H1 (cell line): ENCODE measurements at regions not wholly inside any gene's neighbourhood (a gene's known extent, or its start where the extent isn't known, plus 50 kb on each side); places are given as distances from the start of the nearest gene placed in this dataset.

ENCODE experiments used
- CTCF ChIA-PET: fragments of 300-600 bp; sonication (Branson Sonifier 250); formaldehyde crosslinking; loops from one replicate; lab custom pipeline; 2021; ENCODE audit not compliant: partially characterized antibody; lab: Charles Lee
- POLR2A ChIA-PET: fragments of 300-600 bp; sonication (Branson Sonifier 250); formaldehyde crosslinking; loops from one replicate; lab custom pipeline; 2021; ENCODE audit warnings: inconsistent platforms; ENCODE audit not compliant: partially characterized antibody; lab: Charles Lee
- DNase-seq, 2 experiments: peaks; one replicate each; pipeline versions ENCODE4 v3.0.0 to v3.0.0-alpha.2; 2010 to 2022; ENCODE audit warnings: low spot score in 2 of 2, low read depth in 1 of 2, mixed read lengths in 1 of 2
- FAIRE-seq: peaks from 2 replicates; lab custom pipeline; 2011; peaks lifted over from hg19 to GRCh38; lab: Jason Lieb, UNC
- H2AFZ ChIP-seq: 2 replicates; pipeline ENCODE4 v1.8.1; 2012; ENCODE audit warnings: low read length, inconsistent platforms
- H2AK5ac ChIP-seq: 2 replicates; pipeline ENCODE4 v1.6.1; 2013; ENCODE audit warnings: low read depth, low read length
- H2BK120ac ChIP-seq: replicated peaks from 2 replicates; pipeline ENCODE3; 2013; ENCODE audit warnings: low read depth, low read length, inconsistent platforms
- H2BK12ac ChIP-seq: 2 replicates; pipeline ENCODE4 v1.6.1; 2013; ENCODE audit warnings: low read depth, low read length
- H2BK15ac ChIP-seq: 2 replicates; pipeline ENCODE4 v1.6.1; 2013; ENCODE audit warnings: low read length
- H2BK20ac ChIP-seq: 2 replicates; pipeline ENCODE4 v1.6.1; 2013; ENCODE audit warnings: low read length
- H2BK5ac ChIP-seq: 2 replicates; pipeline ENCODE4 v1.6.1; 2013; ENCODE audit warnings: low read depth, low read length
- H3K14ac ChIP-seq: 2 replicates; pipeline ENCODE4 v1.6.1; 2013; ENCODE audit warnings: inconsistent platforms; ENCODE audit not compliant: insufficient read length
- H3K18ac ChIP-seq: 2 replicates; pipeline ENCODE4 v1.6.1; 2013; ENCODE audit warnings: low read length; ENCODE audit errors: extremely low read depth
- H3K23ac ChIP-seq: 2 replicates; pipeline ENCODE4 v1.6.1; 2013; ENCODE audit warnings: inconsistent platforms; ENCODE audit not compliant: insufficient read length
- H3K23me2 ChIP-seq: 2 replicates; pipeline ENCODE4 v1.6.1; 2013; ENCODE audit warnings: low read depth, low read length
- H3K27ac ChIP-seq: 2 replicates; pipeline ENCODE4 v1.6.1; 2011; ENCODE audit warnings: low read depth, low read length, inconsistent platforms
- H3K27me3 ChIP-seq, 4 experiments: replicated peaks in 1 of 4; 1 replicate in 1 of 4; 2 replicates in 3 of 4; pipeline versions ENCODE4 v1.6.1 to v1.8.1; 2011 to 2013; ENCODE audit warnings: low read length in 3 of 4, mild to moderate bottlenecking in 3 of 4, inconsistent platforms in 2 of 4, mixed read lengths in 2 of 4, moderate library complexity in 1 of 4; ENCODE audit not compliant: control insufficient read depth in 3 of 4, insufficient read depth in 3 of 4; ENCODE audit errors: extremely low read depth in 1 of 4
- H3K36me3 ChIP-seq, 4 experiments: 2 replicates each; pipeline versions ENCODE4 v1.6.1 to v1.8.1; 2011 to 2013; ENCODE audit warnings: mild to moderate bottlenecking in 4 of 4, low read length in 3 of 4, moderate library complexity in 2 of 4, control low read depth in 1 of 4, inconsistent platforms in 1 of 4; ENCODE audit not compliant: insufficient read depth in 4 of 4, control insufficient read depth in 2 of 4
- H3K4ac ChIP-seq: replicated peaks from 2 replicates; pipeline ENCODE3; 2013; ENCODE audit warnings: low read length, low read depth, mixed read lengths, inconsistent platforms; ENCODE audit not compliant: insufficient read length
- H3K4me1 ChIP-seq, 4 experiments: replicated peaks in 1 of 4; 1 replicate in 1 of 4; 2 replicates in 3 of 4; pipeline versions ENCODE4 v1.6.1 to v1.8.1; 2011 to 2013; ENCODE audit warnings: low read length in 3 of 4, inconsistent platforms in 2 of 4, mixed read lengths in 1 of 4; ENCODE audit not compliant: insufficient read depth in 4 of 4, control insufficient read depth in 3 of 4
- H3K4me2 ChIP-seq, 2 experiments: 2 replicates each; pipeline versions ENCODE4 v1.6.1 to v1.8.1; 2011 to 2013; ENCODE audit warnings: low read depth in 2 of 2, low read length in 2 of 2, control low read depth in 1 of 2, inconsistent platforms in 1 of 2, mild to moderate bottlenecking in 1 of 2; ENCODE audit not compliant: insufficient read depth in 1 of 2
- H3K4me3 ChIP-seq, 4 experiments: fragments of 200-600, 300-600 bp in 1 of 4; sonication (generic), shearing (Covaris generic), sonication (Bioruptor Twin) in 1 of 4; 2 replicates each; pipeline versions ENCODE4 v1.5.1 to v1.8.1; 2011 to 2016; ENCODE audit warnings: low read length in 4 of 4, low read depth in 3 of 4, control low read depth in 2 of 4, inconsistent platforms in 2 of 4, mild to moderate bottlenecking in 2 of 4, mixed read lengths in 1 of 4, moderate library complexity in 1 of 4; ENCODE audit not compliant: insufficient read depth in 2 of 4; ENCODE audit errors: extremely low read depth in 1 of 4
- H3K56ac ChIP-seq: replicated peaks from 2 replicates; pipeline ENCODE3; 2013; ENCODE audit warnings: low read depth, mild to moderate bottlenecking, mixed read lengths, low read length, inconsistent platforms; ENCODE audit not compliant: insufficient read length
- H3K79me1 ChIP-seq: 2 replicates; pipeline ENCODE4 v1.6.1; 2013; ENCODE audit warnings: low read depth, low read length, control low read depth
- H3K79me2 ChIP-seq, 2 experiments: 2 replicates each; pipeline versions ENCODE4 v1.6.1 to v1.8.1; 2012 to 2013; ENCODE audit warnings: low read length in 2 of 2, mild to moderate bottlenecking in 2 of 2, inconsistent platforms in 1 of 2; ENCODE audit not compliant: insufficient read depth in 2 of 2, control insufficient read depth in 1 of 2
- H3K9ac ChIP-seq, 4 experiments: replicated peaks in 1 of 4; 1 replicate in 1 of 4; 2 replicates in 3 of 4; pipeline versions ENCODE4 v1.6.1 to v1.8.1; 2011 to 2013; ENCODE audit warnings: low read depth in 3 of 4, low read length in 3 of 4, control low read depth in 2 of 4, mild to moderate bottlenecking in 2 of 4, moderate library complexity in 2 of 4, inconsistent platforms in 1 of 4; ENCODE audit errors: extremely low read depth in 1 of 4
- H3K9me3 ChIP-seq, 2 experiments: 2 replicates each; pipeline versions ENCODE4 v1.6.1 to v1.8.1; 2012 to 2013; ENCODE audit warnings: mild to moderate bottlenecking in 2 of 2, moderate library complexity in 2 of 2, control low read depth in 1 of 2, inconsistent platforms in 1 of 2, low read depth in 1 of 2, low read length in 1 of 2, mixed read lengths in 1 of 2; ENCODE audit not compliant: insufficient read depth in 2 of 2
- H4K20me1 ChIP-seq, 2 experiments: replicated peaks in 1 of 2; 2 replicates each; pipeline versions ENCODE3 to v1.8.1; 2011 to 2013; ENCODE audit warnings: inconsistent platforms in 2 of 2, low read length in 2 of 2, mild to moderate bottlenecking in 1 of 2; ENCODE audit not compliant: insufficient read depth in 2 of 2, control insufficient read depth in 1 of 2
- H4K5ac ChIP-seq: 2 replicates; pipeline ENCODE4 v1.6.1; 2013; ENCODE audit warnings: low read length, low read depth, mixed read lengths, inconsistent platforms; ENCODE audit not compliant: insufficient read length
- H4K8ac ChIP-seq: 2 replicates; pipeline ENCODE4 v1.8.0; 2013; ENCODE audit warnings: mild to moderate bottlenecking, moderate library complexity, low read length, inconsistent platforms; ENCODE audit not compliant: insufficient read depth; ENCODE audit errors: extremely low read depth
- H4K91ac ChIP-seq: replicated peaks from 2 replicates; pipeline ENCODE3; 2013; ENCODE audit warnings: low read length, mixed read lengths, inconsistent platforms; ENCODE audit not compliant: insufficient read length
- CHD1 ChIP-seq: IDR thresholded peaks from 2 replicates; pipeline ENCODE4 v1.6.1; 2012; ENCODE audit warnings: low read depth, low read length, improper control_type of control experiment
- EZH2 ChIP-seq: fragments of 200-600 bp; sonication (generic); IDR thresholded peaks from 2 replicates; pipeline ENCODE4 v1.7.1; 2012; ENCODE audit warnings: low read depth, mild to moderate bottlenecking, moderate library complexity, low read length, inconsistent platforms; ENCODE audit not compliant: severe bottlenecking
- FOSL1 ChIP-seq: IDR thresholded peaks from 2 replicates; pipeline ENCODE4 v1.6.1; 2011; ENCODE audit warnings: mild to moderate bottlenecking, low read depth, low read length, moderate library complexity; ENCODE audit not compliant: insufficient read depth
- GTF2F1 ChIP-seq: IDR thresholded peaks from 2 replicates; pipeline ENCODE4 v1.6.1; 2012; ENCODE audit warnings: low read depth, low read length, improper control_type of control experiment, borderline replicate concordance
- KDM4A ChIP-seq: IDR thresholded peaks from one replicate; pipeline ENCODE4 v1.7.1; 2012; ENCODE audit warnings: low read depth, mild to moderate bottlenecking, moderate library complexity, low read length, inconsistent platforms; ENCODE audit not compliant: severe bottlenecking
- PHF8 ChIP-seq: fragments of 200-600 bp; sonication (generic); conservative IDR thresholded peaks from 2 replicates; pipeline ENCODE4 v1.7.1; 2012; ENCODE audit warnings: low read depth, mild to moderate bottlenecking, inconsistent platforms, low read length, moderate library complexity
- POU5F1 ChIP-seq: IDR thresholded peaks from 2 replicates; pipeline ENCODE4 v1.6.1; 2011; ENCODE audit warnings: low read depth, mild to moderate bottlenecking, low read length, moderate library complexity
- SAP30 ChIP-seq: fragments of 300-600 bp; sonication (generic); IDR thresholded peaks from 2 replicates; pipeline ENCODE4 v1.7.1; 2012; ENCODE audit warnings: low read length, moderate library complexity, mild to moderate bottlenecking, inconsistent platforms; ENCODE audit not compliant: insufficient read depth, insufficient replicate concordance
- SIN3A ChIP-seq, 2 experiments: IDR thresholded peaks in 1 of 2; conservative IDR thresholded peaks in 1 of 2; 2 replicates each; pipeline ENCODE4 v1.6.1; 2011 to 2012; ENCODE audit warnings: low read length in 2 of 2, improper control_type of control experiment in 1 of 2, low read depth in 1 of 2, mild to moderate bottlenecking in 1 of 2
- SP1 ChIP-seq: IDR thresholded peaks from 2 replicates; pipeline ENCODE4 v1.6.1; 2011; ENCODE audit warnings: low read depth, low read length
- SP4 ChIP-seq: IDR thresholded peaks from 2 replicates; pipeline ENCODE4 v1.6.1; 2012; ENCODE audit warnings: low read length, inconsistent platforms
- TCF12 ChIP-seq: IDR thresholded peaks from 2 replicates; pipeline ENCODE4 v1.6.1; 2011; ENCODE audit warnings: low read depth, mild to moderate bottlenecking, low read length
- TEAD4 ChIP-seq: IDR thresholded peaks from 2 replicates; pipeline ENCODE4 v1.6.1; 2012; ENCODE audit warnings: low read depth, low read length, inconsistent platforms, mixed read lengths
- USF2 ChIP-seq: IDR thresholded peaks from 2 replicates; pipeline ENCODE4 v1.6.1; 2011; ENCODE audit warnings: low read length, improper control_type of control experiment
- WGBS, 2 experiments: shearing (Covaris generic) in 1 of 2; methylation state at CpG; one replicate each; pipeline versions ENCODE4 v1.1.6 to v1.1.7; 2013 to 2015; ENCODE audit warnings: low lambda C conversion rate in 2 of 2, mixed read lengths in 2 of 2, inconsistent platforms in 1 of 2, low coverage in 1 of 2, missing lambda C conversion rate in 1 of 2; ENCODE audit not compliant: insufficient replicate concordance in 2 of 2, insufficient coverage in 1 of 2, insufficient read length in 1 of 2; ENCODE audit errors: extremely low coverage in 1 of 2, missing lambda C conversion rate in 1 of 2; 5-methylcytosine and 5-hydroxymethylcytosine counted together

GRCh38 chr10:120367341-120367740 is 89.7 kb upstream of the PLPP4 start:
- H3K4me2 ChIP-seq = no peak overlapping the region
- no peaks in the 10 kb centered on the region for H3K79me1 ChIP-seq
- ChIA-PET POLR2A (no interaction called here), CTCF (no interaction called here)
- no peak overlapping the region for H4K8ac ChIP-seq
- no peak overlapping the region for H3K4ac ChIP-seq
- DNase-seq (no peak), FAIRE-seq (no peak)
- no peaks in the 10 kb centered on the region for H3K27me3 ChIP-seq
- H2AFZ ChIP-seq = no peak overlapping the region
- H4K5ac ChIP-seq = no peak overlapping the region
- WGBS, 2 experiments = 98% methylated on average over 3 of the region's 3 CpGs; no CpG with 5 or more reads in 1 of the 2 experiments
- H3K27ac ChIP-seq = no peak overlapping the region
- no peak overlapping the region for H2BK120ac ChIP-seq
- H3K36me3 ChIP-seq = no peaks in the 10 kb centered on the region
- no peak overlapping the region for H3K56ac ChIP-seq
- H2AK5ac ChIP-seq = no peak overlapping the region
- H3K18ac ChIP-seq = no peak overlapping the region
- H3K79me2 ChIP-seq = no peaks in the 10 kb centered on the region
- H4K91ac ChIP-seq = no peak overlapping the region
- H3K9ac ChIP-seq = no peak overlapping the region
- no peak overlapping the region for H2BK20ac ChIP-seq
- H2BK5ac ChIP-seq = no peak overlapping the region
- H2BK15ac ChIP-seq = no peak overlapping the region
- no peak overlapping the region for H3K4me3 ChIP-seq
- no peak overlapping the region for H3K23ac ChIP-seq
- H3K23me2 ChIP-seq = no peaks in the 10 kb centered on the region
- H4K20me1 ChIP-seq = no peaks in the 10 kb centered on the region
- H3K14ac ChIP-seq = no peak overlapping the region
- no peak overlapping the region for H2BK12ac ChIP-seq
- H3K9me3 ChIP-seq = no peaks in the 10 kb centered on the region
- H3K4me1 ChIP-seq = no peaks in the 10 kb centered on the region
- TF ChIP-seq SP4 (no peak), POU5F1 (no peak), SAP30 (no peak), PHF8 (no peak), TCF12 (no peak), FOSL1 (no peak), SIN3A (conservative IDR thresholded peaks at IDR 0.05 in 1 of 2, IDR thresholded peaks at IDR 0.05 in 1 of 2; ENCODE audit: low read depth in 1 of 2, low read length in 2 of 2) (no peak), KDM4A (no peak), TEAD4 (no peak), SP1 (no peak), USF2 (no peak), CHD1 (no peak), GTF2F1 (no peak), EZH2 (no peak)
